ENCODE measurements at regions not wholly inside any gene's neighbourhood (a gene's known extent, or its start where the extent isn't known, plus 50 kb on each side); places are given as distances from the start of the nearest gene placed in this dataset.

- TF ChIP-seq CEBPB (IDR thresholded peaks at IDR 0.05) = no peak
- no peak for TF ChIP-seq TAF1 (IDR thresholded peaks at IDR 0.05; ENCODE audit: low read depth)
- no peak for TF ChIP-seq TCF12 (IDR thresholded peaks at IDR 0.05; ENCODE audit: low read depth)
- no peak for TF ChIP-seq RAD21 (IDR thresholded peaks at IDR 0.05; ENCODE audit: low read depth)
- no peak for TF ChIP-seq CREB1 (IDR thresholded peaks at IDR 0.05; ENCODE audit: low read depth)
- TF ChIP-seq EGR1 (IDR thresholded peaks at IDR 0.05) = no peak
- no peak for TF ChIP-seq YY1 (IDR thresholded peaks at IDR 0.05; ENCODE audit: low read depth)
Measured at GRCh38 chr2:30355306-30355705, 91.7 kb upstream of the LCLAT1 start.
